Thymus (tissue), 11 donors: ENCODE measurements at regions not wholly inside any gene's neighbourhood (a gene's known extent, or its start where the extent isn't known, plus 50 kb on each side); places are given as distances from the start of the nearest gene placed in this dataset.

ENCODE experiments used
- DNase-seq, 9 donors: peaks; one replicate each; pipeline ENCODE4 v3.0.0-alpha.2; 2013; ENCODE audit warnings: low spot score in 9 of 9, low read depth in 6 of 9, missing footprints in 1 of 9
- H3K27ac ChIP-seq, 2 donors: one replicate each; pipeline ENCODE4 v1.5.1; 2013; ENCODE audit warnings: control low read depth in 1 of 2, low read depth in 1 of 2, low read length in 1 of 2, mild to moderate bottlenecking in 1 of 2, moderate library complexity in 1 of 2
- H3K27me3 ChIP-seq, 2 donors: one replicate each; pipeline ENCODE4 v1.5.1; 2013; ENCODE audit warnings: low read length in 1 of 2; ENCODE audit not compliant: control insufficient read depth in 2 of 2, insufficient read depth in 1 of 2
- H3K36me3 ChIP-seq, 2 donors: one replicate each; pipeline ENCODE4 v1.5.1; 2013; ENCODE audit warnings: low read length in 1 of 2, mild to moderate bottlenecking in 1 of 2, moderate library complexity in 1 of 2; ENCODE audit not compliant: control insufficient read depth in 2 of 2, insufficient read depth in 2 of 2
- H3K4me1 ChIP-seq, 2 donors: one replicate each; pipeline ENCODE4 v1.5.1; 2013; ENCODE audit warnings: low read length in 2 of 2; ENCODE audit not compliant: control insufficient read depth in 2 of 2, insufficient read depth in 2 of 2
- H3K4me3 ChIP-seq, 2 donors: one replicate each; pipeline ENCODE4 v1.5.1; 2013; ENCODE audit warnings: low read length in 2 of 2, control low read depth in 1 of 2, mild to moderate bottlenecking in 1 of 2
- H3K9me3 ChIP-seq, 2 donors: one replicate each; pipeline ENCODE4 v1.5.1; 2013; ENCODE audit warnings: low read length in 1 of 2, mild to moderate bottlenecking in 1 of 2; ENCODE audit not compliant: control insufficient read depth in 2 of 2, insufficient read depth in 1 of 2
- WGBS: extraction: QIAGEN DNeasy Blood & Tissue Kit; methylation state at CpG from one replicate; pipeline ENCODE4 v1.1.7; 2013; 5-methylcytosine and 5-hydroxymethylcytosine counted together
- donor health status: healthy.

- WGBS: 97% methylated on average over 3 of the region's 3 CpGs
- no peaks in the 10 kb centered on the region for H3K36me3 ChIP-seq
- no peaks in the 10 kb centered on the region for H3K4me1 ChIP-seq
- no peaks in the 10 kb centered on the region for H3K9me3 ChIP-seq
- no peak overlapping the region for H3K4me3 ChIP-seq
- H3K27ac ChIP-seq: no peak overlapping the region
- H3K27me3 ChIP-seq: no peaks in the 10 kb centered on the region
- DNase-seq: no peak
Observed at GRCh38 chr13:47413112-47413511, 516.3 kb upstream of the HTR2A start.

DNA sequence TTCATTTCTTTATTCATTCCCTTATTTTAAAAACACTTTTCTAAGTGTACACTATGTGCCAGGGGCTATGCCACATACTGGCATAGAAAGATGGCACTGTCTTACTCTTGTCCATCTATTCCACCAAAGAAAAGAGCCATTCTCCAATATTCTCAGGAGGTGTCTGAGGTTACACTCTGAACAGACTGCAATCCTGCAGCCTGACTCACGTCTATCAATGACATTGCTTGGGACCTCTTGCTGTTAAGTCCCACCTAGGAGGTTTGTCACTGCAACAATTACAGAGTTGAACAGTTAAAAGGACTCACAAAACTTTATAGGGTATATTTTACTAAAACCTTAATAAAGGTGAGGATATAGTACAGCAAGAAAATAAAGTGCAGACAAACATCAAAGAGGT lies 512.9 kb upstream of the HTR2A start:
- DNase-seq: no peak
- Histone ChIP-seq H3K36me3 (no peaks in the 10 kb centered on the region), H3K4me3 (no peak overlapping the region), H3K4me1 (no peaks in the 10 kb centered on the region), H3K27ac (no peak overlapping the region), H3K27me3 (no peaks in the 10 kb centered on the region), H3K9me3 (no peaks in the 10 kb centered on the region)
- WGBS: 89% methylated on average over 1 of the region's 1 CpG

DNA sequence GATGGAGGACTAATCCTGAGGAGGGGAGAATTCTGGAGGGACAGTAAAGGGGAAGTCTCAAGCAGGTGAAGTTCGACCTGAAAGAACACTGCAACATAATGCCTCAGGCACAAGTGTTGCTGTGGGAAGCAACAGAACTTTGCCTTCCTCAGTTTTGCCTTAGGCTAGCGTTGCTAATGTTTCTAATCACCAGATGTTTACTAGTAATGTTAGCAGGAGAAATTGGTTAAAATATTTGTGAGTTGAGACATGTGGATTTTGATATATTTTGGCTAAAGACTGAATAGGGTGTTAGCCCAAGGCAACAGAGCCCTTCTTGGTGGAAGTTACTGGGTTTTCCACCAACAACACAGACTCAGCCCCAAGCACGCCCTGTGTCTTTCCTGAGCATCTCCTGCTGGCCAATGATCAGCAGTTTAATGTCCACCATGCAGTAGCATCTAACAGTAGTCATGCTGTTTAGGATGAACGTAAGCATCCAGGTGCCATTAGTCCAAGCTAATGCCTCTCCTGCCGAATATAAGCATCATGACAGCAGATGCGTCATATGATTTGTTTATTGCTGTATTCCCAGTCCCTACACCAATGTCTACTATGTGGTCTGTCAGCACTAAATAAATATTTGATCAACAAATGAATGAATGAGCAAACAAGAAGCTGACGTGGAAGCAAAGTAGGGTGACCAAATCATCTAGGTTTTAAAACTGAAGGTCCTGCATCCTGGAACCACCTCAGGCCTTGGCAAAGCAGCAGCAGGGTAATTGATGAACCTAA lies 511.9 kb upstream of the HTR2A start:
- Histone ChIP-seq H3K27ac (no peak overlapping the region), H3K9me3 (no peaks in the 10 kb centered on the region), H3K4me1 (no peaks in the 10 kb centered on the region), H3K36me3 (no peaks in the 10 kb centered on the region), H3K27me3 (no peaks in the 10 kb centered on the region), H3K4me3 (no peak overlapping the region)
- WGBS: 94% methylated on average over 7 of the region's 7 CpGs
- DNase-seq: no peak

DNA sequence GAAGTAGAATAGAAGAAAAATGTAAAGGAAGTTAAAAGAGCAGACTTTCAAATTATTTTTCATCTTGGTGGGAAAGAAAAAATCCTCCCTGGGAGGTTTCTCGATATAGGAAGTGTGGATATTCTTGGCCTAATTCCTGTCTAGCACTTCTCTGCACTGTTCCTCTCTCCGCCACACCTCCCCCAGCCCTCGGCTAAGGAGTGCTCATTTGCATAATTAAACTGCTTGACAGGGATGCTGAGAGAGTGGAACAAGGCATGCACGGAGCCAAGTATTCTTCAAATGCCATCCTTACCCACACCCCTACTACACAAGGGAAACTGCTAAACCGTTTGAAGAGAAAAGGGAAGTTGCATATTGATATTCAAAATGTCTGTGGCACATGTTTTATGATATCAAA lies 511.0 kb upstream of the HTR2A start:
- H3K27me3 ChIP-seq: no peaks in the 10 kb centered on the region
- no peak for DNase-seq
- H3K9me3 ChIP-seq: no peaks in the 10 kb centered on the region
- H3K27ac ChIP-seq: no peak overlapping the region
- WGBS: 64% methylated on average over 5 of the region's 5 CpGs
- H3K4me3 ChIP-seq: no peak overlapping the region
- H3K36me3 ChIP-seq: no peaks in the 10 kb centered on the region
- no peaks in the 10 kb centered on the region for H3K4me1 ChIP-seq

DNA sequence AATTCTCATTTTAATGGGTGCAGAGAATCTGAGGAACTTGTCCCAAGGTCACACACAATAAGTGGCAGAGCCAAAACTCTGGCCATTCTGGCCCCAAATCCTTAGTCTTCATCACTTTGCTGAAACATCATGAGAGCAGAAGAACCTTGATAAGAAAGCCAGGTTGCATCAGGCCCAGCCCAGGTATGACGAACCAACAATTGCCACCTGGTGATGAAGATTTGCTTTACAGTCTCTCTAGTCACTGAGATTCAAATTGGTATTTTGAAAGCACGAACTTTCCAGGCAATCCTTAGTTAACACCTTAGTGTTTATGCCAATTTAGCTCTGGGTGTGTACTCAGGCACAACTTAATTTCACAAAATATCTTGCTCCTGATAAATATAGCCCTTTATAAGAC lies 502.7 kb upstream of the HTR2A start:
- Histone ChIP-seq H3K4me1 (no peaks in the 10 kb centered on the region), H3K4me3 (no peak overlapping the region), H3K27me3 (no peaks in the 10 kb centered on the region), H3K36me3 (no peaks in the 10 kb centered on the region), H3K9me3 (no peaks in the 10 kb centered on the region), H3K27ac (no peak overlapping the region)
- DNase-seq: no peak
- WGBS: 89% methylated on average over 2 of the region's 2 CpGs

DNA sequence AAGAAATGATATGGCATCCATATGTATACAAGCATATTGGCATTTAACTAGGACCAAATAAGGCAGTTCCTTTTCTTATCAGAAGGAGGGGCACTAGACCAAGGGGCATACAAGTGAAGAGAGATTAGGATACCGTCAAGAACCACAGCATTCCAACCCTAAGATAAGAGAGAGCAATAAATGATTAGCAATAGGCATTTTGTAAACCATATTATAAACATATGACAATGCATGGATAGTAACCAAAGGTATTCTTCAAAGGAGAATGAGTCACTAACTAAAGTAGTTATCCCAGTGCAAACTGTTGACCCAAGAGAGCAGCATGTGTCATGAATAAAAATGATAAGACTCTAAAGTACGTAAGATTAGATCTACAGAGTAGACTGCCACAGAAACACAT lies 500.9 kb upstream of the HTR2A start:
- H3K9me3 ChIP-seq: no peaks in the 10 kb centered on the region
- H3K27ac ChIP-seq: no peak overlapping the region
- no peak overlapping the region for H3K4me3 ChIP-seq
- H3K36me3 ChIP-seq: no peaks in the 10 kb centered on the region
- no peaks in the 10 kb centered on the region for H3K27me3 ChIP-seq
- no peaks in the 10 kb centered on the region for H3K4me1 ChIP-seq
- DNase-seq: no peak
- WGBS: 90% methylated on average over 2 of the region's 2 CpGs

GRCh38 chr13:47396915-47397314 lies 500.1 kb upstream of the HTR2A start:
- Histone ChIP-seq H3K27ac (no peak overlapping the region), H3K4me3 (no peak overlapping the region), H3K27me3 (no peaks in the 10 kb centered on the region), H3K4me1 (no peaks in the 10 kb centered on the region), H3K9me3 (no peaks in the 10 kb centered on the region), H3K36me3 (no peaks in the 10 kb centered on the region)
- WGBS: 86% methylated on average over 5 of the region's 5 CpGs
- no peak for DNase-seq

DNA sequence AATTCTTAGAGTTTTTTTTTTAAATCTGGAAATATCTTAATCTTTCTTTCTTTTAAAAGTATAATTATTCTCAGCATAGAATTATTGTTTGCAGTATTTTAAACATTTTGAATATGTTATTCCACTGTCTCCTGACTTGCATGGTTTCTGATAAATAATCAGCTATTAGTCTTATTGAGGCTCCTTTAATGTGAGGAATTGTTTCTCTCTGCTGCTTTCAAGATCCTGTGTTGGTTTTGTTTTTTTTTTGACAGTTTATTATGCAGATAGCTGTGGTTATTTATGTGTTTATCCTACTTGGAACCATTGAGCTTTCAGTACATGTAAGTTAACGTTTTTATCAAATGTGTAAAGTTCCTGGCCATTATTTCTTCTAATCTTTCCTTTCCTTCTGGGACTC lies 477.9 kb upstream of the HTR2A start:
- Histone ChIP-seq H3K4me3 (no peak overlapping the region), H3K27me3 (no peaks in the 10 kb centered on the region), H3K36me3 (no peaks in the 10 kb centered on the region), H3K9me3 (no peaks in the 10 kb centered on the region), H3K4me1 (no peaks in the 10 kb centered on the region), H3K27ac (no peak overlapping the region)
- DNase-seq: no peak
- WGBS: 80% methylated on average over 1 of the region's 1 CpG

DNA sequence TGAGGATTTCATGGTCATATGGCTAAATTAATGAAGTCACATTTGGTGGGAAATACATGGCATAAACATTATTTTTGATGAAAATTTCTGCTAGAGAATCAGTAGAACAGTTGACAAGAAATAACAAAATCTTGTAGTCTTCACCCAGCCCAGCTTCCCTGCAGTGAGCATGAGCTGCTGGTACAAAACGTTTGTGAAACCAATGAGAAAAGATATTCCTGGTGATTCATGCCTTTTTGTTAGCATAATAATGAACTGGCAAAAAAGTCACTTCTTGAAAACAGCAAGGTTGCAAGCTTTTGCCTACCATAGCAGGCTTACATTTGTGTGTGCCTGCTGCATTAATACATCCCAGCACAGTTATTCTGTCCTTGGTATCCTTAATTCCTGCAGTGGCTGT lies 475.9 kb upstream of the HTR2A start:
- Histone ChIP-seq H3K27me3 (no peaks in the 10 kb centered on the region), H3K36me3 (no peaks in the 10 kb centered on the region), H3K4me3 (no peak overlapping the region), H3K27ac (no peak overlapping the region), H3K9me3 (no peaks in the 10 kb centered on the region), H3K4me1 (no peaks in the 10 kb centered on the region)
- no peak for DNase-seq
- 52% methylated on average over 1 of the region's 1 CpG for WGBS
